ENCODE measurements at regions not wholly inside any gene's neighbourhood (a gene's known extent, or its start where the extent isn't known, plus 50 kb on each side); places are given as distances from the start of the nearest gene placed in this dataset.

DNA sequence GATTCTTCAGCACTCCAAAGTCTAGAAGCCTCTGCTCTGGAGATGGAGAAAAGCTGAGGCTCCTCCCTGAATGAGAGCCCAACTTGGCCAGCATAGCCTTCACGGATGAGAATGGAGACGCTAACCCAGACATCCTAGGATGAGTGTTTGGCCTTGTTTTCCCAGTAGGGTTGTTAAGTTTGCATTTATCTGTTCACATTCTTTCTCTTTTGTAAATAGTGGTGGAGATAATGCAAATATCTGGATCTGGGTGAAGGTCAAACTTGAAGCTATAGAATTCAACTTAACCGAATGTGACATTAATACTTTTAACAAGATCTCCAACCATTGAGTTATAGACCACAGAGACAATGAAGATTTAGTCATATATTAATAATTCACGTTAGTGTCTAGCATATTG lies 53.4 kb upstream of the BZW1 start:
- TF ChIP-seq EZH2phosphoT487 (IDR thresholded peaks at IDR 0.05; ENCODE audit: insufficient read depth, low read depth), result no peak
- no peak for TF ChIP-seq EZH2 (IDR thresholded peaks at IDR 0.05; ENCODE audit: insufficient read depth, poor library complexity, severe bottlenecking)

Data from GM23248 (cell line).